ENCODE measurements at regions not wholly inside any gene's neighbourhood (a gene's known extent, or its start where the extent isn't known, plus 50 kb on each side); places are given as distances from the start of the nearest gene placed in this dataset.

- no peak for DNase-seq
Measured at GRCh38 chr4:42736527-42737195, 79.8 kb upstream of the ATP8A1 start.

GRCh38 chr4:42733380-42733779 is 76.5 kb upstream of the ATP8A1 start:
- no peak for DNase-seq

GRCh38 chr4:42732776-42733175 is 75.9 kb upstream of the ATP8A1 start:
- DNase-seq = no peak

- no peak for DNase-seq
Measured at GRCh38 chr4:42729505-42730237, 72.8 kb upstream of the ATP8A1 start.

GRCh38 chr4:42724451-42724850 is 67.5 kb upstream of the ATP8A1 start:
- DNase-seq = no peak

- no peak for DNase-seq
Measured at GRCh38 chr4:42720533-42720932, 63.6 kb upstream of the ATP8A1 start.

- DNase-seq = no peak
Measured at GRCh38 chr4:42719257-42719656, 62.4 kb upstream of the ATP8A1 start.

GRCh38 chr4:42718336-42718735 is 61.4 kb upstream of the ATP8A1 start:
- DNase-seq = no peak

GRCh38 chr4:42716996-42717395 is 60.1 kb upstream of the ATP8A1 start:
- DNase-seq = no peak

DNA sequence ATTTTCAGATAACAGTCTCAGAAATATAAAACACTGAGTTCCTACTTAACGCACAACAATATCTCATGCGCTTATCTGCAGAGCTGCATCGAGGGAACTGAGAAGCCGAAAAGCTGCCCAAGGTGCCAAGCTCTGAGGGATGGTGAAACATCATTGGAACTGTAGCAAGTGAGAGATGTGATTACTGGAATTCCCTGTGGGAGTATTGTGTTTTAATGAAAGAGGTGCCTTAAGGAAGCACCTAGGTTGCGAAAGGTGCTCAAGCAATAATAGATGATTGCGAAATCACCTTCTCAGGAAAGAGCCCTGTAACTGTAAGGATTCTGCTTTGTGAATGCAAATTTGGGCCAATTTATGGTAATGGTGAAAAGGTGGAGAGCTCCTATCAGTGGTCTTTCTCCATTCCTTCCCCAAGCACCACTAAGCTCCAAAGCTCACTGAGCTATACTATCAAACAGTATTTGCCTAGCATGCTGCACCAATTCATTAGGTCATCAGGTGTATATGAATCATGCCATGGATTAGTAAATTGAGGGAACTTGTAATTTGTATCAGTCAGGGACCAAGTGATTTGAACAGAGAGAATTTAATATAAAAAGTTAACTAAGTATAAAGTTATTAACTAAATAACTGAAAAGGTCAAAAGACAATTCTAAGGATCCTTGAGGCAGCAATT is 59.0 kb upstream of the ATP8A1 start:
- no peak for DNase-seq

- no peak for DNase-seq
Measured at GRCh38 chr4:42713391-42713790, 56.5 kb upstream of the ATP8A1 start.

DNA sequence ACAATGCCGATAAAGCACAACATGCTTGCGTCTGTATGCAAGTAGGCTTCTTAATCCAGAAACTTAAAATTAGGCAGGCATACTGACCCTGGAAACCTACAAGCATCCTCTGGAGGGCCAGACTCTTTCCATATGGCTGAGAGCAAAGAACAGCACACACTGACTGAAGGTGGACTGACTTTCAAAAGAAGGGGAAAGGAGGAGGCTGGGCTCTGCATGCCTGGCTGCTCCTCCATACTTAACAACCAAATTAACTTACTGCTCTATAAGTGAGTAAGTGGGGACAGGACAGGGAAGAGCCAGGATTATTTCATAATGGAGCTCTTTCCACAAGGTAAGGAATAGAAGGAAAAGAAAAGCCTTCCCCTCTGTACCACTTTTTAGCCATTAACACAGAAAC is 55.9 kb upstream of the ATP8A1 start:
- DNase-seq = no peak

DNA sequence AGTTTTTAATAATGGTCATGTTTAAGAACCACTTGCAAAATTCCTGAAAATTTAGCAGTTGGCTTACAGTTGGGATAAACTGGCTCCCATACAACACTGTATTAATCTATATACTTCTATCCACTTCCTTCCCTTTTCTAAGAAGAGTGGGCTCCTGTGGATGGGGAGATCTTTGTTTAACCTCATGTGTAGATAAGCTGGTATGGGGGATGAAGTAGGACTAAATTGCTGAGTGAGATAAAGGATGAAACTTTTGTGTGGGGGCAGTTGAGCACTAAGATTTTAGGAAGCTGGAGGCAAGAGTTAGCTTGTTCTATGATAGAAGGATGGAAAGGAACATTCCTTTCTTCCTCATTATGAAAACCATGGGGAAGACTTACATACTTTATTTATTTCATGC is 54.6 kb upstream of the ATP8A1 start:
- no peak for DNase-seq

- no peak for DNase-seq
Measured at GRCh38 chr4:42710761-42711160, 53.9 kb upstream of the ATP8A1 start.

DNA sequence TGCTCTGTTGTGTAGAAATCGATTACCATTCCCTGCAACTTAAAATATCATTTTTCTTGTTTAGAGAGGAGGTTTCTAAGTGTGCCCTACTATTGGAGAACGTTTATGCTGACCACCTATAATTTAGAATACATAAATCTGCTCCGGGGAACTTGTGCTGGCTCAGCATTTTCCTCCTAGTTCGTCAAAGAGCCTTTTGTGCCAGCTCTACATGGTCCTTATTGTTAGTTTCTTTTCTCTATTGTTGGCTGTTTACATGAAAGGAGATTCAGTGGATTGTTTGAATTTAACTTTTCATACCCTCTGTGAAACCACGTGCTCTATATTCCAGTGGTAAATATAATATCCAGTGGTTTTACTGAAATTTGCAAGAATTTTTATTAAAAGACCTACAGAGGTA is 53.4 kb upstream of the ATP8A1 start:
- no peak for DNase-seq

GRCh38 chr4:42709392-42710065 is 52.6 kb upstream of the ATP8A1 start:
- no peak for DNase-seq

DNA sequence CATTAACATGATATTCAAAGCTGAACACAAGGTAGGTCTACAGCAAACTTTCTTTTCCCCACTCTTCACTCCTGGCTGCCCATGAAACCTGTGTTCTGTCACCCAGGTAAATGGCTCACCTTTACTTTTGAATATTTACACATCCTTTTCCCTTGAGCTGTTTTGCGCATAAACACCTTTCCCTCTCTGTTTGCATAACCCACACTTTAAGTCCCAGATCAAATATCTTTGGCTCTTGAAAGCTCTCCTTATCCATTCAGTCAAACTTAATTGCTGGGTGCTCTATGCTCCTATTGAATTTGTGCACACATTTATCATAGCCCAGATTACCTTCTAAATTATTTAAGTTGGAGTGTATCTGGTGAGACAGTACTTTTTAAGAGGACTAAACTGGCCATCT is 51.7 kb upstream of the ATP8A1 start:
- DNase-seq = no peak

Measured in CD4-positive, alpha-beta T cell treated with Interleukin-1 beta for 1 hour (primary cell).